HG03064 (cell line): ENCODE measurements at regions not wholly inside any gene's neighbourhood (a gene's known extent, or its start where the extent isn't known, plus 50 kb on each side); places are given as distances from the start of the nearest gene placed in this dataset.

Experiments used
- ATAC-seq: cut with Tn5 transposase; IDR thresholded peaks from one replicate; pipeline ENCODE4 v1.9.1; 2021; ENCODE audit warnings: low read depth; ENCODE audit not compliant: unreplicated experiment

- no peak for ATAC-seq
Observed at GRCh38 chr11:10934293-10934860, 76.5 kb upstream of the ZBED5 start.

- ATAC-seq = no peak
Observed at GRCh38 chr11:10933455-10934292, 75.8 kb upstream of the ZBED5 start.

DNA sequence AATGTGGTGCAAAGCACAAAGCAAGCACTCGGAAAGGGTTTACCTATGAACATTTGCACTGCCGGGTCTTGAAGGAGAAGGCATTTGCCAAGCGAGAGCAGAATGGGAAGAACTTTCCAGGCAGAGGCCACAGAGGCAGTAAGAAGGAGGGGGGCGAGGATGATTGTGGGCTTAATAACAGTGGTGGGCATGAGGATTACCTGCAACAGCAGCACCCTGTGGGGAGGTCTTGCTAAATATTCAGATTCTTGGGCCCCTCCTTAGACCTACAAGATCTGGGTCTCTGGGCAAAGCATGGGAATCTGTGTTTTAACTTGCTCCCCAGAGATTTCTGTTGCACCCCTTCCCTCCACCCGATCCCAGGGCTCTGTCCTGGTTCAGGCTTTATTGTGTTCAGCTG is 75.1 kb upstream of the ZBED5 start:
- ATAC-seq = no peak

DNA sequence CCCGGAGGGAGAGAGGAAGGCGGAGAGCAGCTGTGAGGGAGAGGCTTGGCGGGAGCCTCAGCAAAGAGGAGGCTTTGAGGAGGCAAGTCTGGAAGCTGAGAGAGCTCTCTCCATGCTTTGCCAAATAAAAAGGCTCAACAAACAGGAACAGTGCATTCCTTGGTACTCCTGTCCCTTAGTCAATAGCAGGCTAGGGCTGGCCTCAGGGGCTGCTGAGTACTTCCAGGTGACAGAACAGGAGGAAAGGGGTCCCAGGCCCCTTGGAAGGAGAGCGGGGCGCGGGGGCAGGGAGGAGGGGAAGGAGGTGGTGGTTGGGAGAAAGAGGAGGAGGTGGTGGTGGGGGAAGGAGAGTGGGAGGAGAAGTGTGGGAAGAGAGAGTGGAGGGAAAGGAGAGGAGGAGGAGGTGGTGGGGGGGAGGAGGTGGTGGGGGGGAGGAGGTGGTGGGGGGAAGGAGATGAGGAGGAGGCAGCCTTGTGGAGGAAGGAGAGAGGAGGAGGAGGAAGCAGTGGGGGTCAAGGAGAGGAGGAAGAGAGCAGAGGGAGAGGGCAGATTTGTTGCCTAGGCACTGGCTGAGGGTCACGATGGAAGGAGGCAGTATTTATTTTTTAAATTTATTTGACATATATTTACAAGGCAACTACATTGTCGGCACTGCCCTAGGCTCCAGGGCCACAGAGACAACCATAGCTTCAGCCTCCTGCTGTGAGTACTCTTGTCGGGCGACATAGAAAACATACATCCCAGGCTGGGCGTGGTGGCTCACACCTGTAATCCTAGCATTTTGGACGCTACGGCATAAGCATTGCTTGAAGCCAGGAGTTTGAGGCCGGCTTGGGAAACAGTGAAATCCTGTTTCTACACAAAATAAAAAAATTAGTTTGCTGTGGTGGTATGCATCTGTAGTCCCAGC is 74.2 kb upstream of the ZBED5 start:
- no peak for ATAC-seq

DNA sequence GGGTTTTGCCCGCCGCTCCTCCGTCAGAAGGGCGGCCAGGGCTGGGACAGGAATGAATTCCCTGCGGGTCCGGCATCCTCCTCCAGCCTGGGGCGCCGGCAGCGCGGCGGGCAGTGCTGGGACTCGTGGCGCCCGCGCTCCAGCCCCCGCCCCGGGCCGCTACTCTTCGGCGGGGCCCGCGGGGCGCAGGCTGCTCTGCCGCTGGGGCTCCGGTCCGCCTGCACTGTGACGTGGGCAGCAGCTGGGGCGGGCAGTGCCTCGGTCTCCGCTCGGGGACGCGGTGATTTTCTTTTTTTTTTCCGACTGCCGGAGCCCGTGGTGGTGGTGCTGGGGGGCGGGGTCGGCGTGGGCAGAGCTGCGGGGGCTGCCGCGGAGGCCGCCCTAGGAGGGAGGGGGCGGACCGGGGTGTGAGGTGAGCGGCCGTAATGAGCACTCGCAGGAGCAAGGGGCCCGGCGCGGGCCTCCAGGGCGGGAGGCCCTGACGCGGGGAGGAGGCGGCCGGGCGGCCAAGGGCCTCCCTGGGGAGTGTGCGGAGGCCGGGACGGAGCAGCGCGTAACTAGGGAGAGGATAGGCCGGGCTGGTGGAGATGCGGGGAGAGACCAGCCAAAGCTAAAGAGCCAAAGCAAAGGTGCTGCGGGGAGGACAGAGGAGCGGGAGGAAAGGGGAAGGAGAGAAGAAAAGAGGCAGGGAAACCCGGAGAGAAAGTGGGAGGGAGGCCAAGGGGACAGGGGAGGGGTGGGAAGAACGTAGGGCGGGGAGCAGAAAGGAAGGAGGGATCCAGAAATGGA is 73.3 kb upstream of the ZBED5 start:
- no peak for ATAC-seq

- ATAC-seq = no peak
Observed at GRCh38 chr11:10930224-10930971, 72.5 kb upstream of the ZBED5 start.

GRCh38 chr11:10927538-10927937 is 69.7 kb upstream of the ZBED5 start:
- ATAC-seq = no peak

DNA sequence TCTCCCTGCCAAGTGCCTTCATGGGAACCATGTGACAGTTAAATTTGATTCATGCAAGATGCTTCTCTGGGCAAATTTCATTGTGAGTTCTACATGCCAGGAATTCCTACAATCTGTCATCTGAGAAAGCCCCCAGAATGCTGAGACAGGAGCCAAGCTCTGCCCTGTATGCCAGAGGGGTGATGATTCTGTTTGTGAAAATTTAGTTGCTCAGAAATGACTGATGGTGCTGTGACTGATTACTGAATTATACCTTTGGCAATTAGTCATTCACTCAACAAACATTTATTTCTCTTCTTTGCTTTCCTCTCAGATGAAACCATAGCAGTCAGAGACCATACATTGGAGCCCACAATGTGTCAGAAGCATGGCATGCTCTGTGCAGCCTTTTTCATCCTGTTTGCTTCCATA is 69.0 kb upstream of the ZBED5 start:
- no peak for ATAC-seq

DNA sequence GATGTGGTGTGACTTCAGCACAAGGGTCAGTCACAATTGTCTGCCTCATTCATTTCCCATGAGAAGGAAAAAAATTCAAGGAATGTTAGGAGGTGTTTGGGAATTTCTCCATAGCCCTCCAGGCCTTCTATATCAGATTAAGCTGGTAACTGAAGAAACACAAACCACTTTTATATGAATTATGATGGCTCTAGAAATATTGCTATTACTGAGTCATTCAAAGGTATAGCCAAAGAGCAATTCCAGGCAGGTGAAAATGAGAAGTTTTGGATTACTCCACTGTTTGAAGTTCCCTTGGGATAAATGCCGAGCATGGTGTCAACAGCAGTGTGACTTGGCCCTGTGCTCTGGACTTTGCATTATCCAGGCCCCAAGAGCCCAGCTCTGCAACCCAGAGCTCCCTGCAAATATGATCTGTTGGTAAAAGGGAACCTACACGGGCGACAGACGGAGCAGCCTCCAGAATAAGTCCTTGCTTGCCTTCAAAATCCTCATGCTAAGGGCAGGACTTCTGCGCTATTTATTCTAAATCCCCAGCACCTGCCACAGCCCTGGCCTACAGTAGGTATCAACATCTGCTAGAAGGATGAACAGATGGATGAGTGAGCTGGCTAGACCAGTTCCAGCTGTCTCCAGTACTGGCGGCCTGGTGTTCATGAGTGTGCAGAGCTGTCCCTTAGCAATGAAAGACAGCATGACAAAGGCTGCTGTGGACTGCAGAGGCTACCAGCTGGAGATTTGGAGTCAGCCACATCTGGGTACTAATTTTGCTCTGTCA is 67.5 kb upstream of the ZBED5 start:
- no peak for ATAC-seq

- ATAC-seq = no peak
Observed at GRCh38 chr11:10923882-10924281, 66.0 kb upstream of the ZBED5 start.

GRCh38 chr11:10922892-10923291 is 65.0 kb upstream of the ZBED5 start:
- no peak for ATAC-seq

GRCh38 chr11:10920875-10921274 is 63.0 kb upstream of the ZBED5 start:
- ATAC-seq = no peak

DNA sequence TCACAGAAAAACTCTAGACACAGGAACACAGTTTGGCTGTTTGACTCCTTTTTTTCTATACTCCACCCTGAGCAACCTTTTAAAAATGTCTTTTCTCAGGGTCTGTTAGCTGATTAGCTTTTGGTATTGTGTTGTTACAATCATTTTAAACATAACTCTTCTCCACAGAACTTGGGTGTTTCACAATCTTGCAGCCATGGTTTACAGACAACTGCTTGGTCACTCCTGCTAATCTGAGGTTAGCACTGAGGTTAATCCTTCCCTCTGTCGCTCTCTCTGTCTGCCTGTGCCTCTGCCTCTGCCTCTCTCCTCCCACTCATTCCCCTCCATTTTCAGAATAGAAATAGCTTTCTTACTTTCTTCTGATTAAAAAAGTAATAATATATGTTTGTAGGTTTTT is 62.4 kb upstream of the ZBED5 start:
- ATAC-seq = no peak

DNA sequence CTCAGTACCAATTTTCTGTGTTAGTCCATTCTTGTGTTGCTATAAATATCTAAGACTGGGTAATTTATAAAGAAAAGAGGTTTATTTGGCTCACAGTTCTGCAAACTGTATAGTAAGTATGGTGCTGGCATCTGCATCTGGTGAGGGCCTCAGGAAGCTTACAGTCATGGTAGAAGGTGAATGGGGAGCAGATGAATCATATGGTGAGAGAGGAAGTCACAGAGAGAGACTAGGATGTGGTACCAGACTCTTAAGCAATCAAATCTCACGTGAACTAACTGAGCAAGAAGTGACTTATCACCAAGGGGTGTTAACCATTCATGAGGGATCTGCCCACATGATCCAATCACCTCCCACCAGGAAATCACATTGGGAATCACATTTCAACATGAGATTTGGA is 60.8 kb upstream of the ZBED5 start:
- no peak for ATAC-seq

GRCh38 chr11:10918275-10918674 is 60.4 kb upstream of the ZBED5 start:
- no peak for ATAC-seq

GRCh38 chr11:10917802-10918201 is 59.9 kb upstream of the ZBED5 start:
- no peak for ATAC-seq

DNA sequence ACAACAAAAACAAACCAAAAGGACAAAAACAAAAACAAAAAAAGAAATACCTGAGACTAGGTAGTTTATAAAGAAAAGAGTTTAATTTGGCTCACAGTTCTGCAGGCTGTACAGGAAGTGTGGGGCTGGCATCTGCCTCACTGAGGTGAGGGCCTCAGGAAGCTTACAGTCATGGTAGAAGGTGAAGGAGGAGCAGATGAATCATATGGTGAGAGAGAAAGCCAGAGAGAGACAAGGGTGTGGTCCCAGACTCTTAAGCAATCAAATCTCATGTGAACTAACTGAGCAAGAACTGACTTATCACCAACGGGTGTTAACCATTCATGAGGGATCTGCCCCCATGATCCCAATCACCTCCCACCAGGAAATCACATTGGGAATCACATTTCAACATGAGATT is 58.8 kb upstream of the ZBED5 start:
- ATAC-seq = no peak

GRCh38 chr11:10914050-10914449 is 56.2 kb upstream of the ZBED5 start:
- no peak for ATAC-seq

GRCh38 chr11:10913075-10913474 is 55.2 kb upstream of the ZBED5 start:
- no peak for ATAC-seq
